Mammary epithelial cell (primary cell): ENCODE measurements at regions not wholly inside any gene's neighbourhood (a gene's known extent, or its start where the extent isn't known, plus 50 kb on each side); places are given as distances from the start of the nearest gene placed in this dataset.

Source experiments
- EZH2 ChIP-seq: IDR thresholded peaks from 2 replicates; pipeline ENCODE4 v1.6.1; 2012; ENCODE audit warnings: low read length, inconsistent platforms, borderline replicate concordance
- TF ChIP-seq, protein P1 (sequence below), 2 donors: IDR thresholded peaks in 1 of 2; conservative IDR thresholded peaks in 1 of 2; 2 replicates each; pipeline ENCODE4 v1.5.1; 2011 to 2012; ENCODE audit warnings: inconsistent platforms in 2 of 2, low read length in 2 of 2, mild to moderate bottlenecking in 2 of 2, control low read depth in 1 of 2, low read depth in 1 of 2; ENCODE audit not compliant: insufficient read depth in 1 of 2; ENCODE audit errors: extremely low read depth in 1 of 2

DNA sequence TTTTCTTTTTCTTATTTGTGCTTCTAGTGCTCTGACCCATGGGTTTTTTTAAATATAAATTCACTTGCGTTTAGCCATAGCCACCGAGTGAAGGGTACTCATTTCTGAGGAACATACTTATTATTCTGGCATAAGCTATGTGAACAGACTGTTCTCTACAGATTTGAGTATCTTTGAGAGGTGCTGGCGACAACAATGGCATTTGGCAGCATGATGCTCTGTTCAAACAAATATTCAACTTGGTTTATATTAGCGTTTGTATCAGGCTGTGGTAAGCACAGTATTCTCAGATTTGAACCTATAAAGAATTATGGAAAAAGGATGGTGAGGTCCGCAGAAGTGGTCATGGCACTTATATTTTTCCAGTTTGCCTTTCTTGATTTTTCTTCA lies 108.7 kb upstream of the LIMCH1 start:
- TF ChIP-seq EZH2: no peak
- TF ChIP-seq, protein P1, sequence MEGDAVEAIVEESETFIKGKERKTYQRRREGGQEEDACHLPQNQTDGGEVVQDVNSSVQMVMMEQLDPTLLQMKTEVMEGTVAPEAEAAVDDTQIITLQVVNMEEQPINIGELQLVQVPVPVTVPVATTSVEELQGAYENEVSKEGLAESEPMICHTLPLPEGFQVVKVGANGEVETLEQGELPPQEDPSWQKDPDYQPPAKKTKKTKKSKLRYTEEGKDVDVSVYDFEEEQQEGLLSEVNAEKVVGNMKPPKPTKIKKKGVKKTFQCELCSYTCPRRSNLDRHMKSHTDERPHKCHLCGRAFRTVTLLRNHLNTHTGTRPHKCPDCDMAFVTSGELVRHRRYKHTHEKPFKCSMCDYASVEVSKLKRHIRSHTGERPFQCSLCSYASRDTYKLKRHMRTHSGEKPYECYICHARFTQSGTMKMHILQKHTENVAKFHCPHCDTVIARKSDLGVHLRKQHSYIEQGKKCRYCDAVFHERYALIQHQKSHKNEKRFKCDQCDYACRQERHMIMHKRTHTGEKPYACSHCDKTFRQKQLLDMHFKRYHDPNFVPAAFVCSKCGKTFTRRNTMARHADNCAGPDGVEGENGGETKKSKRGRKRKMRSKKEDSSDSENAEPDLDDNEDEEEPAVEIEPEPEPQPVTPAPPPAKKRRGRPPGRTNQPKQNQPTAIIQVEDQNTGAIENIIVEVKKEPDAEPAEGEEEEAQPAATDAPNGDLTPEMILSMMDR (conservative IDR thresholded peaks at IDR 0.05 in 1 of 2, IDR thresholded peaks at IDR 0.05 in 1 of 2; ENCODE audit: extremely low read depth in 1 of 2, insufficient read depth in 1 of 2, low read depth in 1 of 2, low read length in 2 of 2): no peak
